ENCODE measurements at regions not wholly inside any gene's neighbourhood (a gene's known extent, or its start where the extent isn't known, plus 50 kb on each side); places are given as distances from the start of the nearest gene placed in this dataset.

- no peak for TF ChIP-seq CTCF (conservative IDR thresholded peaks at IDR 0.05)
- Mint-ChIP-seq H3K4me3 (no peak overlapping the region), H3K27ac (no peak overlapping the region), H3K4me1 (ENCODE audit: unreplicated experiment) (peaks cover 1% of the 10 kb centered on the region), H3K36me3 (peaks cover 1% of the 10 kb centered on the region), H3K27me3 (no peaks in the 10 kb centered on the region), H3K9me3 (peaks cover 2% of the 10 kb centered on the region)
- no peak for DNase-seq (ENCODE audit: extremely low spot score, unreplicated experiment)
Observed at GRCh38 chr4:120526033-120526432, 396.5 kb downstream of the PRDM5 start.

GRCh38 chr4:120525106-120525505, 397.4 kb downstream of the PRDM5 start:
- no peak overlapping the region for H3K27ac Mint-ChIP-seq
- peaks cover 4% of the 10 kb centered on the region for H3K36me3 Mint-ChIP-seq
- H3K4me1 Mint-ChIP-seq (ENCODE audit: unreplicated experiment), result peaks cover 5% of the 10 kb centered on the region
- TF ChIP-seq CTCF (conservative IDR thresholded peaks at IDR 0.05), result no peak
- H3K4me3 Mint-ChIP-seq, result no peak overlapping the region
- H3K9me3 Mint-ChIP-seq, result peaks cover 5% of the 10 kb centered on the region
- H3K27me3 Mint-ChIP-seq, result no peaks in the 10 kb centered on the region
- DNase-seq (ENCODE audit: extremely low spot score, unreplicated experiment), result no peak

- H3K27me3 Mint-ChIP-seq, result no peaks in the 10 kb centered on the region
- no peak for DNase-seq (ENCODE audit: extremely low spot score, unreplicated experiment)
- H3K9me3 Mint-ChIP-seq, result peaks cover 5% of the 10 kb centered on the region
- H3K4me1 Mint-ChIP-seq (ENCODE audit: unreplicated experiment), result peaks cover 5% of the 10 kb centered on the region
- H3K36me3 Mint-ChIP-seq, result peaks cover 4% of the 10 kb centered on the region
- H3K27ac Mint-ChIP-seq, result no peak overlapping the region
- H3K4me3 Mint-ChIP-seq, result no peak overlapping the region
- TF ChIP-seq CTCF (conservative IDR thresholded peaks at IDR 0.05), result no peak
Observed at GRCh38 chr4:120524237-120524636, 398.3 kb downstream of the PRDM5 start.

- no peak for DNase-seq (ENCODE audit: extremely low spot score, unreplicated experiment)
- Mint-ChIP-seq H3K36me3 (peaks cover 4% of the 10 kb centered on the region), H3K27me3 (no peaks in the 10 kb centered on the region), H3K4me3 (peak overlapping the region; percentile 42), H3K4me1 (ENCODE audit: unreplicated experiment) (peaks cover 5% of the 10 kb centered on the region), H3K27ac (peak overlapping the region; percentile 94), H3K9me3 (peaks cover 5% of the 10 kb centered on the region)
- TF ChIP-seq CTCF (conservative IDR thresholded peaks at IDR 0.05), result no peak
Observed at GRCh38 chr4:120520761-120521160, 401.8 kb downstream of the PRDM5 start.

GRCh38 chr4:120517966-120518365, 404.6 kb downstream of the PRDM5 start:
- no peak for TF ChIP-seq CTCF (conservative IDR thresholded peaks at IDR 0.05)
- DNase-seq (ENCODE audit: extremely low spot score, unreplicated experiment), result no peak
- Mint-ChIP-seq H3K36me3 (peaks cover 4% of the 10 kb centered on the region), H3K4me1 (ENCODE audit: unreplicated experiment) (peaks cover 5% of the 10 kb centered on the region), H3K4me3 (no peak overlapping the region), H3K9me3 (peaks cover 7% of the 10 kb centered on the region), H3K27ac (peak overlapping the region; percentile 55), H3K27me3 (no peaks in the 10 kb centered on the region)

GRCh38 chr4:120509719-120510118, 412.8 kb downstream of the PRDM5 start:
- Mint-ChIP-seq H3K4me3 (no peak overlapping the region), H3K9me3 (peaks cover 12% of the 10 kb centered on the region), H3K27ac (no peak overlapping the region), H3K4me1 (ENCODE audit: unreplicated experiment) (no peaks in the 10 kb centered on the region), H3K36me3 (no peaks in the 10 kb centered on the region), H3K27me3 (no peaks in the 10 kb centered on the region)
- no peak for TF ChIP-seq CTCF (conservative IDR thresholded peaks at IDR 0.05)
- no peak for DNase-seq (ENCODE audit: extremely low spot score, unreplicated experiment)
